Stimulated activated naive CD8-positive, alpha-beta T cell treated with anti-CD3 and anti-CD28 coated beads, Interleukin-15, Interleukin-2, amounts not matched to agents 100 ng/mL and 50 ng/mL, for 24 hours (primary cell): ENCODE measurements at regions not wholly inside any gene's neighbourhood (a gene's known extent, or its start where the extent isn't known, plus 50 kb on each side); places are given as distances from the start of the nearest gene placed in this dataset.

Source experiments
- H3K27ac Mint-ChIP-seq: one replicate; pipeline ENCODE4 v1.8.0; 2021; ENCODE audit warnings: mild to moderate bottlenecking, mixed read lengths
- H3K27me3 Mint-ChIP-seq: one replicate; pipeline ENCODE4 v1.8.0; 2021; ENCODE audit warnings: mixed read lengths
- H3K36me3 Mint-ChIP-seq: one replicate; pipeline ENCODE4 v1.8.0; 2021; ENCODE audit warnings: low read depth, mixed read lengths
- H3K4me1 Mint-ChIP-seq: one replicate; pipeline ENCODE4 v1.8.0; 2021; ENCODE audit warnings: low read depth, mixed read lengths
- H3K4me3 Mint-ChIP-seq: one replicate; pipeline ENCODE4 v1.8.0; 2021; ENCODE audit warnings: mild to moderate bottlenecking, mixed read lengths
- H3K9me3 Mint-ChIP-seq: one replicate; pipeline ENCODE4 v1.8.0; 2021; ENCODE audit warnings: mixed read lengths

DNA sequence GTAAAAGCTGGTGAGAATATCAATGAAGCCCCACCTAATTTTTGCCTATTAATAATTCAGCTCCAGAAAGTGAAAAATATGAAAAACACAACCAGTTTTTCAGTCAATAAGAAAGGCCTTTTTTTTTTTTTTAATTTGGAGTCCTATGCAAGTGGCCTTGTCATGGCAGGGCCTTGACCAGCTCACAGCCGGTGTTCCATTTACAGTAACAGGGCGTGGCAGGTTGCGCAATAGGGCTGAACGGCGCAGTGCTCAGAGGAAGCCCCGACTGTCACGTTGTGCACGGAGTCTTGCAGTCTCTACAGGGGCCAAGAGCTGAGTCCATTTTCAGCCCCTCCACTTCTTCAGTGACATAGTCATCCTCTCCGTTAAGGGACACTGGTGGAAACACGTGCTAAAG, 184.1 kb upstream of the FN1 start:
- H3K9me3 Mint-ChIP-seq: peaks cover 3% of the 10 kb centered on the region
- H3K36me3 Mint-ChIP-seq: no peaks in the 10 kb centered on the region
- no peak overlapping the region for H3K4me3 Mint-ChIP-seq
- H3K27me3 Mint-ChIP-seq: peaks cover 26% of the 10 kb centered on the region
- no peak overlapping the region for H3K27ac Mint-ChIP-seq
- peaks cover 4% of the 10 kb centered on the region for H3K4me1 Mint-ChIP-seq

DNA sequence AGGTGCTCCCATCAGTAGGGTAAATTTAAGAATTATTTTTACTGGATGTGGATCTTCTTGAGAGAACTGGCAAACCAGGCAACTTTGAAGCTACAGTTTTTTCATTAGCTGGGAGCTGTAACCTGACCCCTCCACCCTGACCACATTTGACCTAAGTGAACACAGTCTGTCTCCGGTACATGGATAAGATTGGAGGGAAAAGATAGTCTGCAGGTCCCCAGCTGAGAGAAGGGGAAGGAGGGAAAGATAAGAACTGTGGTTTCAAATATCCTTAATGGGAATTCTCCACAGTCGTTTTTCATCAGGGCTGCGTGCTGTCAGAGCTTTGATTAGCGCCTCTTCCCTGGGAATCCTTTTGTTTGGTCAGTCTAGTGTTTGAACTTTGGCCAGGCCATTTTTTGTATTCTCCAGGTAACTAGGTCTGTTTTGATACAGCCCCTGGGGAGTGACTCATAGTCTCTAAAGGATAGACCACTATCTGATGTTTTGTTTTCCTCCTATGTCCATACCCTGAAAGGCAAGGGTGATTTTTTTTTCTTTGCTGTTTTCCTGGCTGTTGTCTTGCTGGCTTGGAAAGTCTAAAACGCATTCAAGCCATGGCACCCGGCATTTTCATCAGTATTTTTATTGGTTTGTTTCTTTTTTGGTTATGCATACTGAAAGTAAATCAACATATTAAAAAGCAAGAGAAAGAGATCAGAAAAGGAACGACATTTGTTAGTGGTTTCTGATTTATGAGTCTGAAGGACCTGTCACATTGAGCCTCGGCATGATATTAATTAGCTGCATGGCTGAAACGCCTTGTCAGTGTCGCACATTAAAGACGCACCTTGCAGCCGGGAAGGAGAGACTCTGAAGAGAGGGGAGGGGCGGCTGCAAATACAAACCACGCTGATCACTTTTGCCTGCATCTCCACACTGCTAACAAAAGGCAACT, 183.4 kb upstream of the FN1 start:
- no peak overlapping the region for H3K4me3 Mint-ChIP-seq
- no peaks in the 10 kb centered on the region for H3K36me3 Mint-ChIP-seq
- peaks cover 3% of the 10 kb centered on the region for H3K9me3 Mint-ChIP-seq
- H3K27me3 Mint-ChIP-seq: peaks cover 30% of the 10 kb centered on the region
- peaks cover 4% of the 10 kb centered on the region for H3K4me1 Mint-ChIP-seq
- H3K27ac Mint-ChIP-seq: no peak overlapping the region

DNA sequence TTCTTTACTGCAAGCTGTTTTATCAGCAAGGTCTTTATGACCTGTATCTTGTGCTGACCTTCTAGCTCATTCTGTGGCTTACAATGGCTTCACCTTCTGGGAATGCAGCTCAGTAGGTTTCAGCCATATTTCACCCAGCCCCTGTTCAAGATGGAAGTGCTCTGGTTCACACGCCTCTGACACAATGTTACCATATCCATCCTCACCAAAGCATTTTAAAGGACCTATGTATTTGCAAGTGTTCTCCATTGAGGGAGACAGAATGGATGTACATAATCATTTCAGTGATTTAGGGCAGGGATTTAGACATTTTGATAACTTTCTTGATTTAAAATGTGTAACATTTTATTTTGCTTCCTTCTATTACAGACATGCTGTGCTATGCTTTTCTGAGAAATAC, 182.3 kb upstream of the FN1 start:
- Mint-ChIP-seq H3K27me3 (peaks cover 31% of the 10 kb centered on the region), H3K9me3 (peaks cover 3% of the 10 kb centered on the region), H3K4me3 (no peak overlapping the region), H3K36me3 (no peaks in the 10 kb centered on the region), H3K27ac (no peak overlapping the region), H3K4me1 (peaks cover 4% of the 10 kb centered on the region)

DNA sequence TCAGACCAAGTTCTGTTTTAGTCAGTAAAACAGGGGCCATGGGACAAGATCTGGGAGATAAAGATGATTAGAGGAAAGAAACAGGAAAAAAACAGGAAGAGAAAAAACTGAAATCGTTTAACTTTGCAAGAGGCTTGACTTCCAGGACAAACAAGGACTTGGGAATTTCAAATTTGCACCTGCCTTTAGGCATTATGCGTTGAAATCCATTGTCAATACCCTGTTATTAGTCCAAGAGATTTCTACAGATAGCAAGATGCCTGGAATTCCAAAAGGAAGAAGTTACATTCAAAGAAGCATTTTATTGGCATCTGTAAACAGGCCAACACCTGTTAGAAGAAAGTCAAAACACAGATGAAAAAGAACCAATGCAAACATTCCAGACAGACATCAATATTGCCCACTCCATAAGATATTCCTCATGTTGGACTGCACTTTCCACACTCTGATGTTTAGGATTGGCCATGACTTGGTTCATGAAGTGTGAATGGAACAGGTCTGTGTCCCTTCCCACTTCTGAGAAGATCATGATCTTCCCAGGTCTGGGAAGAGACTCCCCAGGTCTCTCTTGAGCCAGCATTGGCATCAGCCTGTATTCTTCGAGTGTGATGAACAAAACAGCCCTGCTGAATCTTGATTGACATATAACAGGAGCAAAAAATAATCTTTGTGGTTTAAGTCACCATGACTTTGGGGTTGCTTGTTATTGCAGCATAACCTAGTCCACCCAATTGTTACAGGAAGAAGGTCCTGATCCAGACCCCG, 181.4 kb upstream of the FN1 start:
- Mint-ChIP-seq H3K27me3 (peaks cover 31% of the 10 kb centered on the region), H3K4me3 (no peak overlapping the region), H3K36me3 (no peaks in the 10 kb centered on the region), H3K9me3 (peaks cover 3% of the 10 kb centered on the region), H3K27ac (no peak overlapping the region), H3K4me1 (peaks cover 4% of the 10 kb centered on the region)

DNA sequence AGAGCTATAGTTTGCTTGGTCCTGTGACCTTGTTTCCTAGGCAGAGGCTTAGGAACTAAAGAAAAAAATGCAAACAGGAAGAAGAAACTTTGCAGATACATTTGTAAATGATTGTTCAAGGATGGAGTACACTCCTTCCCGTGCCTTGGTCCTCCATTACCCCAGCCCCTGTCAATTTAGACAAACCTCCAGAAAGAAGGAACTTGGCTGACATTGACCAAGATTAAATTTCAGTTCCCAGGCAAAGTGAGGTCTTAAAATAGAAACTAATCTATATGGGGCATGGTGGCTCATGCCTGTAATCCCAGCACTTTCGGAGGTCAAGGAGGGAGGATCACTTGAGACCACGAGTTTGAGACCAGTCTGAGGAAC, 179.9 kb upstream of the FN1 start:
- Mint-ChIP-seq H3K36me3 (no peaks in the 10 kb centered on the region), H3K4me3 (no peak overlapping the region), H3K9me3 (peaks cover 3% of the 10 kb centered on the region), H3K27ac (no peak overlapping the region), H3K27me3 (peaks cover 27% of the 10 kb centered on the region), H3K4me1 (peaks cover 4% of the 10 kb centered on the region)

DNA sequence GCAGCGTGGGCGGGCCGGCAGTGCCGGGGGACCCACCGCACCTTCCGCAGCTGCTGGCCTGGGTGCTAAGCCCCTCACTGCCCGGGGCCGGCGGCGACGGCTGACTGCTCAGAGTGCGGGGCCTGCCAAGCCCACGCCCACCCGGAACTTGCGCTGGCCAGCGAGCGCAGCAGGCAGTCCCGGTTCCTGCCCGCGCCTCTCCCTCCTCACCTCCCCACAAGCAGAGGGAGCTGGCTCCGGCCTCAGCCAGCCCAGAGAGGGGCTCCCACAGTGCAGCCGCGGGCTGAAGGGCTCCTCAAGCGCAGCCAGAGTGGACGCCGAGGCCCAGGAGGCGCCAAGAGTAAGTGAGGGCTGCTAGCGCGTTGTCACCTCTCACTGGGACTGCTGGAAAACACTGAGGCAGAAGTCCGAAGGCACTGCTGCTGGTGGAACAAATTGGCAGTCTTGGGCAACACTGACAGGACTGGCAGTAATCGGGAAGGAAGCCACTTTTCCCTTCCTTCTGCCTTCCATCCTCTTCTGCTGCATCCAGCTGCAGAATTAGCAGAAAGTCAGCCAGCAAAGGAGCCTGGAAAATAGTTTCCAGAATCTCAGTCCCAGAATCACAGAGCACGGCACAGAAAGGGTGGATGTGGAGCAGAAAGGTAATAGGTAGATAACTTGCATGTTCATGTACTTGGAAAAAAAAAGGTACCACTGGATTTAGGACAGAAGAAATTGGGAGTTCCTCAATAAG, 179.4 kb upstream of the FN1 start:
- no peak overlapping the region for H3K27ac Mint-ChIP-seq
- peaks cover 3% of the 10 kb centered on the region for H3K9me3 Mint-ChIP-seq
- peaks cover 4% of the 10 kb centered on the region for H3K4me1 Mint-ChIP-seq
- peaks cover 24% of the 10 kb centered on the region for H3K27me3 Mint-ChIP-seq
- no peaks in the 10 kb centered on the region for H3K36me3 Mint-ChIP-seq
- H3K4me3 Mint-ChIP-seq: no peak overlapping the region

DNA sequence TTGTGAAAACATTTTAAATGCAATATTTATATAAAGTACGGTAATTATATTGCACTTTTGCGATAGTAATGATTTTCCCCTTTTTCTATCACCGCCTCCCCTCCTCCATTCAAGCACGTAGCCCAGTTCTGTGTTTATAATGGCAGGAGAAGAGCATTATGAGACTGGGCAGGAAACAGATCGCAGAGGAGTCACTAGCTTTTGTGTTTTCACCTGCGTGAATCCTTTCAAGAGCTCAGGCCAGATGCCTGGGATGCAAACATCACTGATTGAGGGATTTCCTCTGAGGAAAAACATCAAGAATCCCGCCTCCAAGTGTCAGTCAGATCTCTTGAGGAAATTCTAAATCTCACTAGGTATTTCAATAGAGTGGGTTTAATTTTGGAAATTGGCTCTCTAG, 178.4 kb upstream of the FN1 start:
- no peaks in the 10 kb centered on the region for H3K4me1 Mint-ChIP-seq
- H3K36me3 Mint-ChIP-seq: no peaks in the 10 kb centered on the region
- H3K4me3 Mint-ChIP-seq: no peak overlapping the region
- peaks cover 14% of the 10 kb centered on the region for H3K27me3 Mint-ChIP-seq
- no peak overlapping the region for H3K27ac Mint-ChIP-seq
- H3K9me3 Mint-ChIP-seq: peaks cover 3% of the 10 kb centered on the region

DNA sequence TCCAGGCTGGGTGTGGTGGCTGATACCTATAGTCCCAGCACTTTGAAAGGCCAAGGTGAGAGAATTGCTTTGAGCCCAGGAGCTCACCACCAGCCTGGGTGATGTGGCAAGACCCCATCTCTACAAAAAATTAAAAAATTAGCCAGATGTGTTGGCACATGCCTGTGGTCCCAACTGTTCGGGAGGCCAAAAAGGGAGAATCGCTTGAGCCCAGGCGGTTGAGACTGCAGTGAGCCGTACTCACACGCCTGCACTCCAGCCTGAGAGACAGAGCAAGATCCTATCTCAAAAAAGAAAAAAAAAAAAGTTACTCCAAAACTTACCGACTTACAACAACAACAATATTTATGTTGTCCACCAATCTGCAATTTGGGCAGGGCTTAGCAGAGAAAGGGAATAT, 178.0 kb upstream of the FN1 start:
- Mint-ChIP-seq H3K9me3 (peaks cover 3% of the 10 kb centered on the region), H3K4me3 (no peak overlapping the region), H3K27ac (no peak overlapping the region), H3K36me3 (no peaks in the 10 kb centered on the region), H3K27me3 (peaks cover 11% of the 10 kb centered on the region), H3K4me1 (no peaks in the 10 kb centered on the region)

DNA sequence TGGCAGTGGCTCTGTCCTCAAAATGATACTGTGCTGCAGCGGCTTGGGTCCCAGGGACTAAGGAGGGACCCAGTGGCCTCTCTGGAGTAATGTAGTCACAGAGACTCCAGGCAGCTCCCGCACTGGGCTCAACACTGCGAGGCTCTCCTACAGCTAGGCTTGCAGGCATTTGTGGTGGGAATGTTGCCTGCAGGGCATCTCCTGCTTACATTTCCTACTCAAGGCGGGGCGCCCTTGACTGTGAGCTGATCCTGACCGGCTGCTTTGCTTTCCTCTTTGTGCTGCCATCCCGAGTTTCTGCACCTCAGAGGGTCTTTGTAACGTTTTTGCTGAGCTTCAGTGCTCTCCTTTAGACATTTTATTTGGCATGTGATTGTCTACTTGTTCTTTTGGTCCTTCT, 177.4 kb upstream of the FN1 start:
- Mint-ChIP-seq H3K9me3 (peaks cover 3% of the 10 kb centered on the region), H3K36me3 (no peaks in the 10 kb centered on the region), H3K4me1 (no peaks in the 10 kb centered on the region), H3K4me3 (no peak overlapping the region), H3K27ac (no peak overlapping the region), H3K27me3 (peaks cover 9% of the 10 kb centered on the region)

DNA sequence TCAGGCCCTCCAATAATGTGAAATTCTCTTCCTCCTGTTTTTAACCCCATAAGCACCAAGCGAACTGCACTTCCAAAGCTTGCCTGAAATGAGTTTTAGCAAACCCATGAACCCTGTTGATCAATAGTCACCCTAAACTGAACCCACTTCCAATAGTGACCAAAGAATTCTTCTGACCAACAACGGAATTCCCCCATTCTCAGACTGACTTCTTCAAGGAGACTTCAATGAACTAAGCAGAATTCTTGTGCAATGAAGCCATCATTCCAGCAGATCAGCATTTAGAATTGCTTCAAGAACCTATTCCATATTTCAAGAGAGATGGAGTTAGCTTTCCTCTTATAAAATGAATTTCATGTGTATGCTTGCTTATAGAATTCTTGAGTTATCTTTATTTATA, 176.9 kb upstream of the FN1 start:
- Mint-ChIP-seq H3K4me1 (no peaks in the 10 kb centered on the region), H3K36me3 (no peaks in the 10 kb centered on the region), H3K27ac (no peak overlapping the region)

DNA sequence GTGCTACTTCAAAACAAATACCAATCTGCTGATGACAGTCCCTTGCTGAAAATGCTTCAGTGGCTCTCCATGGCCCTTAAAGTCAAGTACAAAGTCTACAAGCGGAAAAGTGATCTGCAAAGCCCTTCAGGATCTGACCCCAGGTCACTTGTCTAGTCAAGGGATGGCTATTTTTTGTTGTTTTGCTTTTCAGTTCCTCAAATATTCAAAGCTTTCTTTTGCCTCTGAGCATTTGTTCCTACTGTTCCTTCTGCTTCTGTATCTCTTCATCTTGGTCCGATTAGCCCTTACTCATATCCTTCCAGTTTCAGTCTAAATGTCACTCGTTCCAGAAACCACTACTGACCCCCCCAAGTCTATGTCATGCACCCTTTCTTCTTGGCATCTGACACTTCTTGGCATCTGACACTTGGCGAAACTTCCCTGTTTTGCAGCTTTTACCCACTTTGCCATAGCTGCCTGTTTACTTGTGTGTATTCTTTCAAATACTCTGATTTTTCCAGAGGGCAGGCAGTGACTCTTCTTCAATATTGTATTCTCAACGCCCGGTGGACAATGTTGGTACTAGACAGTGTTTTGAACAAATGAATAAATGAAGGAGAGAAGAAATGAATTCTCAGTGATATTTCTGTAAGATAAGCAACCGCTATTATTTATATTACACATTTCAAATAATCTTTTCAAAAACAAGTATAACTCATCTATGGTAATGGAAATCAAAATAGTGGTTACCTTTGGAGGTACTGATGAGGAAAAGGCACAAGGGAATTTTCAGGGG, 175.9 kb upstream of the FN1 start:
- H3K4me1 Mint-ChIP-seq: no peaks in the 10 kb centered on the region
- no peak overlapping the region for H3K4me3 Mint-ChIP-seq
- no peak overlapping the region for H3K27ac Mint-ChIP-seq
- H3K9me3 Mint-ChIP-seq: no peaks in the 10 kb centered on the region
- H3K36me3 Mint-ChIP-seq: no peaks in the 10 kb centered on the region
- H3K27me3 Mint-ChIP-seq: peaks cover 5% of the 10 kb centered on the region

More for the DNA sequence above, 176.9 kb upstream of the FN1 start:
- Mint-ChIP-seq H3K9me3 (peaks cover 3% of the 10 kb centered on the region), H3K4me3 (no peak overlapping the region), H3K27me3 (peaks cover 5% of the 10 kb centered on the region)

DNA sequence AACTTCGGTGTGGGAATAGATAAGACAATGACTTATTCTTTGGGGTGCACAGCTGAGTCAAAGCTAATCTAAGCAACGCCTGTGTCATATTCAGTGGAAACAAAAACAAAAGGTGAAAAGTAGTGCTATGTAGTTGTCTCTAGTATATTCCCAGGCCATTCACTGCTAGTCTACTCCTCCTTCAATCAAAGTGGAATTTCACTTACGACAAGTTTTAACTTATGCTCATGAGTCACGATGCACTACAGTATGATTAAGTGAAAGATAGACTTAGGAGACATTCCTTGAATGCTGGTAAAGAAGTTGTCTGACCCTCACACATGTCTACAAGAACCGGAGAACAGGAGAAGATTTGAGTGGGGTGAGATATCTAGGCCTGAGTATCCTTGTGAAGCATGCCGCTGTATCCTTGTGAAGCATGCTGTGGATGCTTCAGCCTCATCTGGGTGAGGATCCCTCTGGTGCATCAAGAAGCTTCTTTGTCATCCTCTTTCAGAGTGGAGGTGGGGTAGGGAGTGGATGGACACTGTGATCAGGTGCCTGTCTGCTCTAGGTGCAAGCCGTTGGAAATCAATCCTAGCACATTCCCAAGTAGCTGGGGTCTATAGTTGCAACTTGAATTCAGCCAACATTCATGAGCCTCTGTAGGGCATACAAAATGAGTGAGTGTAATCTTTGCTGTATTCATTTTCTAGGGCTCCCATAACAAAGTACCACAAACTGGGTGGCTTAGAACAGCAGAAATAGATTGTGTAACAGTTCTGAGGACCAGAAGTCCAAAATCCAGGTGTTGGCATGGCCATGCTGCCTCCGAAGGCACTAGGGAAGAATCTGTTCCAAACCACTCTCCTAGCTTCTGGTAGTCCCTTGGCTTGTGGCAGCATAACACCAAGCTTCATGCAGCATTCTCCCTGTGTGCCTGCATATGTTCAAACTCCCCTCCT, 173.5 kb upstream of the FN1 start:
- Mint-ChIP-seq H3K4me1 (no peaks in the 10 kb centered on the region), H3K9me3 (no peaks in the 10 kb centered on the region), H3K4me3 (no peak overlapping the region), H3K27ac (no peak overlapping the region), H3K27me3 (peaks cover 2% of the 10 kb centered on the region), H3K36me3 (no peaks in the 10 kb centered on the region)

DNA sequence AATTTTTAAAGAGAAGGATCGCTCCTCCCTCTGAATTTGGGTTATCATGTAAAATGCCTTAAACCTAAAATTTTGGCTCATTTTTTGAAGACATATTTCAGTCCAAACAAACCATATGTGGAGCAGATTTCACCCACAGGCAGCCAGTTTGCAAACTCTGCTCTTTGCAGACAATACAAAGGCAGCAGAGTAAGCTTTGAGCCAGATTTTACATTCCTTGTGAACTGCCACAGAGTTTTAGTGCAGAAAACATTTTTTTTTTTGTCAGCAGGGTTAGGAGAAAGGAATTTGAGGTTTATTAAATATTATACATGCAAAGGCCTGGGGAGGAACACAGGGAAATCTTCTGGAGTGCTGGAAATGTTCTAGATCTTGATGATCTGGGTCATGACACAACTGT, 171.9 kb upstream of the FN1 start:
- Mint-ChIP-seq H3K4me3 (no peak overlapping the region), H3K36me3 (no peaks in the 10 kb centered on the region), H3K27ac (no peak overlapping the region), H3K4me1 (no peaks in the 10 kb centered on the region), H3K27me3 (no peaks in the 10 kb centered on the region), H3K9me3 (no peaks in the 10 kb centered on the region)
